Ovary (tissue), 3 donors: ENCODE measurements at regions not wholly inside any gene's neighbourhood (a gene's known extent, or its start where the extent isn't known, plus 50 kb on each side); places are given as distances from the start of the nearest gene placed in this dataset.

ENCODE experiments used
- CTCF ChIP-seq, 3 donors: fragments of 450-650 bp in 2 of 3; fragments of 200-600 bp in 1 of 3; IDR thresholded peaks; one replicate each; pipeline versions ENCODE4 v1.5.1 to v1.8.0; 2016 to 2022; ENCODE audit warnings: antibody characterized with exemption in 3 of 3, mild to moderate bottlenecking in 1 of 3
- EP300 ChIP-seq: sonication (generic); formaldehyde crosslinking; IDR thresholded peaks from one replicate; pipeline ENCODE4 v1.6.1; 2017; ENCODE audit warnings: antibody characterized with exemption
- POLR2A ChIP-seq: fragments of 450-650 bp; IDR thresholded peaks from one replicate; pipeline ENCODE4 v1.6.1; 2017; ENCODE audit warnings: antibody characterized with exemption, mild to moderate bottlenecking, moderate library complexity
- donor health status: DM: no; HTN: no; CAD: no.

- TF ChIP-seq EP300 = no peak
- TF ChIP-seq CTCF (IDR thresholded peaks at IDR 0.05) = no peak
- TF ChIP-seq POLR2A = no peak
Observed at GRCh38 chr10:35765996-35766395, 123.9 kb upstream of the FZD8 start.
